NB4 (cell line): ENCODE measurements at regions not wholly inside any gene's neighbourhood (a gene's known extent, or its start where the extent isn't known, plus 50 kb on each side); places are given as distances from the start of the nearest gene placed in this dataset.

ENCODE experiments used
- CTCF ChIP-seq: IDR thresholded peaks from one replicate; pipeline ENCODE4 v1.5.1; 2012; ENCODE audit warnings: low read depth, low read length
- MAX ChIP-seq: IDR thresholded peaks from 2 replicates; pipeline ENCODE4 v1.6.1; 2011; ENCODE audit warnings: low read depth, low read length
- MYC ChIP-seq: IDR thresholded peaks from 2 replicates; pipeline ENCODE4 v1.6.1; 2011; ENCODE audit warnings: low read depth, low read length
- POLR2A ChIP-seq: IDR thresholded peaks from 2 replicates; pipeline ENCODE4 v1.6.1; 2011; ENCODE audit warnings: mild to moderate bottlenecking; ENCODE audit not compliant: insufficient read length; ENCODE audit errors: extremely low read depth

- no peak for TF ChIP-seq CTCF
- TF ChIP-seq MYC = no peak
- TF ChIP-seq POLR2A = no peak
- no peak for TF ChIP-seq MAX
Measured at GRCh38 chr5:124393584-124394379, 352.7 kb downstream of the ZNF608 start.
